ENCODE measurements at regions not wholly inside any gene's neighbourhood (a gene's known extent, or its start where the extent isn't known, plus 50 kb on each side); places are given as distances from the start of the nearest gene placed in this dataset.

GRCh38 chr1:17909634-17910033, 154.5 kb downstream of the ACTL8 start:
- no TSS peak for BruUV-seq (replicated peaks)

GRCh38 chr1:17911791-17912190, 156.7 kb downstream of the ACTL8 start:
- intact Hi-C loops (cut with micrococcal nuclease) = no loop called here
- CTCF ChIA-PET = no interaction called here
- no peak for DNase-seq (ENCODE audit: low read depth, low spot score)
- TF ChIP-seq SP1 (IDR thresholded peaks at IDR 0.05; ENCODE audit: low read depth) (no peak), ZBTB33 (IDR thresholded peaks at IDR 0.05; ENCODE audit: extremely low read depth, insufficient replicate concordance, low read length) (no peak), ATF3 (IDR thresholded peaks at IDR 0.05) (no peak), REST (IDR thresholded peaks at IDR 0.05; ENCODE audit: low read depth) (no peak), EZH2phosphoT487 (IDR thresholded peaks at IDR 0.05; ENCODE audit: borderline replicate concordance) (no peak)

More at GRCh38 chr1:17909634-17910033, 154.5 kb downstream of the ACTL8 start:
- no peaks in the 10 kb centered on the region for H3K79me2 ChIP-seq (ENCODE audit: insufficient read depth, low read length)
- intact Hi-C loops (cut with micrococcal nuclease) = no loop called here
- no peaks in the 10 kb centered on the region for H4K20me1 ChIP-seq (ENCODE audit: insufficient read depth)
- no peaks in the 10 kb centered on the region for H3K9me2 ChIP-seq (ENCODE audit: insufficient read depth)
- ChIA-PET RAD21 (ENCODE audit: low non-redundant PET in 1 of 2, low total read pairs in 2 of 2, uncharacterized antibody in 2 of 2, unreplicated experiment in 2 of 2) (no interaction called here), POLR2A (no interaction called here), CTCF (interaction anchor here (0.9 to 2.4 kb wide), 6 partner anchors 10 to 336 kb away, joined by 3 to 10 read pairs (median 5); no protein-coding TSS in a partner anchor)
- no peak overlapping the region for H3K9ac ChIP-seq (ENCODE audit: low read length)
- no peaks in the 10 kb centered on the region for H3K9me3 ChIP-seq (ENCODE audit: control insufficient read depth in 1 of 2, insufficient read depth in 1 of 2, low read depth in 1 of 2, low read length in 2 of 2)
- DNase-seq (ENCODE audit: low read depth, low spot score) (no peak), ATAC-seq (peak; percentile 27; the same call in 1 of the 2 replicates)
- H3K27me3 ChIP-seq (ENCODE audit: insufficient read depth, low read length) = peaks cover 78% of the 10 kb centered on the region
- no peak overlapping the region for H2AFZ ChIP-seq (ENCODE audit: low read depth, low read length, poor library complexity, severe bottlenecking)
- TF ChIP-seq SP1 (IDR thresholded peaks at IDR 0.05; ENCODE audit: low read depth) (no peak), CTCF (IDR thresholded peaks at IDR 0.05 in 2 of 3, conservative IDR thresholded peaks at IDR 0.05 in 1 of 3; ENCODE audit: borderline replicate concordance in 1 of 3, insufficient read depth in 1 of 3, low read depth in 2 of 3, low read length in 2 of 3) (peak in 2 of 3 experiments; percentile 25 to 34; a peak in 3 of 6 replicates), RAD21 (IDR thresholded peaks at IDR 0.05; ENCODE audit: low read depth) (peak; percentile 44), POLR2A (IDR thresholded peaks at IDR 0.05; ENCODE audit: borderline replicate concordance, extremely low read depth, insufficient read depth, insufficient read length) (no peak)
- H3K4me2 ChIP-seq (ENCODE audit: low read length) = no peak overlapping the region
- no peaks in the 10 kb centered on the region for H3K4me1 ChIP-seq (ENCODE audit: control insufficient read depth in 1 of 2, insufficient read depth in 2 of 2, low read length in 2 of 2)
- H3K36me3 ChIP-seq (ENCODE audit: control insufficient read depth in 1 of 2, insufficient read depth in 2 of 2, low read length in 2 of 2) = no peaks in the 10 kb centered on the region
- H3K27ac ChIP-seq (ENCODE audit: low read depth, low read length) = no peak overlapping the region
- no peak overlapping the region for H3K4me3 ChIP-seq (replicated peaks in 1 of 2; ENCODE audit: low read depth in 1 of 2, low read length in 2 of 2)

More at GRCh38 chr1:17911791-17912190, 156.7 kb downstream of the ACTL8 start:
- RAD21 ChIA-PET (ENCODE audit: low non-redundant PET in 1 of 2, low total read pairs in 2 of 2, uncharacterized antibody in 2 of 2, unreplicated experiment in 2 of 2) = no interaction called here
- no TSS peak for BruUV-seq (replicated peaks)
- no peaks in the 10 kb centered on the region for H3K9me3 ChIP-seq (ENCODE audit: control insufficient read depth in 1 of 2, insufficient read depth in 1 of 2, low read depth in 1 of 2, low read length in 2 of 2)
- no peak overlapping the region for H2AFZ ChIP-seq (ENCODE audit: low read depth, low read length, poor library complexity, severe bottlenecking)
- ATAC-seq = no peak
- no peak overlapping the region for H3K9ac ChIP-seq (ENCODE audit: low read length)
- POLR2A ChIA-PET = no interaction called here
- peaks cover 94% of the 10 kb centered on the region for H3K27me3 ChIP-seq (ENCODE audit: insufficient read depth, low read length)
- H3K4me2 ChIP-seq (ENCODE audit: low read length) = no peak overlapping the region
- H3K36me3 ChIP-seq (ENCODE audit: control insufficient read depth in 1 of 2, insufficient read depth in 2 of 2, low read length in 2 of 2) = no peaks in the 10 kb centered on the region
- H3K27ac ChIP-seq (ENCODE audit: low read depth, low read length) = no peak overlapping the region
- no peaks in the 10 kb centered on the region for H3K4me1 ChIP-seq (ENCODE audit: control insufficient read depth in 1 of 2, insufficient read depth in 2 of 2, low read length in 2 of 2)
- H4K20me1 ChIP-seq (ENCODE audit: insufficient read depth) = no peaks in the 10 kb centered on the region
- H3K79me2 ChIP-seq (ENCODE audit: insufficient read depth, low read length) = no peaks in the 10 kb centered on the region
- no peak overlapping the region for H3K4me3 ChIP-seq (replicated peaks in 1 of 2; ENCODE audit: low read depth in 1 of 2, low read length in 2 of 2)
- no peaks in the 10 kb centered on the region for H3K9me2 ChIP-seq (ENCODE audit: insufficient read depth)

Measured in HCT116 (cell line).